ENCODE measurements at regions not wholly inside any gene's neighbourhood (a gene's known extent, or its start where the extent isn't known, plus 50 kb on each side); places are given as distances from the start of the nearest gene placed in this dataset.

- POLR2A ChIA-PET, result no interaction called here
- DNase-seq (ENCODE audit: low read depth, low spot score), result no peak
- no peaks in the 10 kb centered on the region for H3K9me3 ChIP-seq (ENCODE audit: control insufficient read depth, insufficient read depth, low read length)
- peaks cover 5% of the 10 kb centered on the region for H3K27me3 ChIP-seq (ENCODE audit: control insufficient read depth, insufficient read depth, low read length)
- H3K27ac ChIP-seq (ENCODE audit: low read depth, low read length), result no peak overlapping the region
- no peak for TF ChIP-seq CTCF (IDR thresholded peaks at IDR 0.05; ENCODE audit: low read depth, low read length)
- CTCF ChIA-PET, result no interaction called here
- H3K4me3 ChIP-seq (ENCODE audit: low read depth, low read length), result no peak overlapping the region
These were observed 130.0 kb upstream of the VEPH1 start for GRCh38 chr3:157633241-157633640.

- no peak for TF ChIP-seq CTCF (IDR thresholded peaks at IDR 0.05; ENCODE audit: low read depth, low read length)
- Histone ChIP-seq H3K9me3 (ENCODE audit: control insufficient read depth, insufficient read depth, low read length) (no peaks in the 10 kb centered on the region), H3K27me3 (ENCODE audit: control insufficient read depth, insufficient read depth, low read length) (peaks cover 5% of the 10 kb centered on the region), H3K27ac (ENCODE audit: low read depth, low read length) (no peak overlapping the region), H3K4me3 (ENCODE audit: low read depth, low read length) (no peak overlapping the region)
- ChIA-PET POLR2A (no interaction called here), CTCF (no interaction called here)
- no peak for DNase-seq (ENCODE audit: low read depth, low spot score)
These were observed 128.9 kb upstream of the VEPH1 start for GRCh38 chr3:157632075-157632474.

- no peak overlapping the region for H3K4me3 ChIP-seq (ENCODE audit: low read depth, low read length)
- no peak overlapping the region for H3K27ac ChIP-seq (ENCODE audit: low read depth, low read length)
- no peak for DNase-seq (ENCODE audit: low read depth, low spot score)
- ChIA-PET CTCF (no interaction called here), POLR2A (no interaction called here)
- TF ChIP-seq CTCF (IDR thresholded peaks at IDR 0.05; ENCODE audit: low read depth, low read length), result no peak
- H3K9me3 ChIP-seq (ENCODE audit: control insufficient read depth, insufficient read depth, low read length), result no peaks in the 10 kb centered on the region
- H3K27me3 ChIP-seq (ENCODE audit: control insufficient read depth, insufficient read depth, low read length), result peaks cover 5% of the 10 kb centered on the region
These were observed 128.3 kb upstream of the VEPH1 start for GRCh38 chr3:157631478-157631877.

GRCh38 chr3:157626817-157627216 lies 123.6 kb upstream of the VEPH1 start:
- Histone ChIP-seq H3K27ac (ENCODE audit: low read depth, low read length) (no peak overlapping the region), H3K9me3 (ENCODE audit: control insufficient read depth, insufficient read depth, low read length) (no peaks in the 10 kb centered on the region), H3K4me3 (ENCODE audit: low read depth, low read length) (no peak overlapping the region), H3K27me3 (ENCODE audit: control insufficient read depth, insufficient read depth, low read length) (peaks cover 5% of the 10 kb centered on the region)
- ChIA-PET CTCF (interaction anchor here (0.7 to 2.4 kb wide), 2 partner anchors 9 to 20 kb away, joined by 9 read pairs; no protein-coding TSS in a partner anchor), POLR2A (no interaction called here)
- no peak for TF ChIP-seq CTCF (IDR thresholded peaks at IDR 0.05; ENCODE audit: low read depth, low read length)
- no peak for DNase-seq (ENCODE audit: low read depth, low spot score)

GRCh38 chr3:157624801-157625200 lies 121.6 kb upstream of the VEPH1 start:
- Histone ChIP-seq H3K4me3 (ENCODE audit: low read depth, low read length) (no peak overlapping the region), H3K27ac (ENCODE audit: low read depth, low read length) (no peak overlapping the region), H3K27me3 (ENCODE audit: control insufficient read depth, insufficient read depth, low read length) (peaks cover 6% of the 10 kb centered on the region), H3K9me3 (ENCODE audit: control insufficient read depth, insufficient read depth, low read length) (no peaks in the 10 kb centered on the region)
- no peak for TF ChIP-seq CTCF (IDR thresholded peaks at IDR 0.05; ENCODE audit: low read depth, low read length)
- ChIA-PET POLR2A (no interaction called here), CTCF (no interaction called here)
- no peak for DNase-seq (ENCODE audit: low read depth, low spot score)

All from AG04450 (cell line).